WTC11 (cell line): ENCODE measurements at regions not wholly inside any gene's neighbourhood (a gene's known extent, or its start where the extent isn't known, plus 50 kb on each side); places are given as distances from the start of the nearest gene placed in this dataset.

Experiments used
- ATAC-seq: fragments of 200-7000 bp; cut with Tn5 transposase; 2 replicates; pipeline ENCODE4 v1.10.0; 2021; ENCODE audit warnings: mild to moderate bottlenecking, moderate library complexity
- CTCF ChIA-PET: fragments of 300-600 bp; sonication (Branson Sonifier 250); formaldehyde crosslinking; loops from one replicate; lab custom pipeline; 2021; ENCODE audit warnings: antibody characterized with exemption; lab: Charles Lee
- POLR2A ChIA-PET: fragments of 350-600 bp; sonication (Branson Sonifier 250); formaldehyde crosslinking; loops from one replicate; lab custom pipeline; 2021; ENCODE audit warnings: antibody characterized with exemption; lab: Charles Lee
- DNase-seq: peaks from one replicate; pipeline ENCODE4 v3.0.0; 2021; ENCODE audit warnings: low spot score
- H3K27ac Mint-ChIP-seq: 2 replicates; pipeline ENCODE4 v1.8.0; 2021; ENCODE audit warnings: mixed read lengths
- H3K27me3 Mint-ChIP-seq: 2 replicates; pipeline ENCODE4 v1.8.0; 2021; ENCODE audit warnings: low read depth, mild to moderate bottlenecking, moderate library complexity, mixed read lengths
- H3K36me3 Mint-ChIP-seq: 2 replicates; pipeline ENCODE4 v1.8.0; 2021; ENCODE audit warnings: mixed read lengths
- H3K4me1 Mint-ChIP-seq: 2 replicates; pipeline ENCODE4 v1.8.0; 2022; ENCODE audit warnings: mixed read lengths
- H3K4me3 Mint-ChIP-seq: 2 replicates; pipeline ENCODE4 v1.8.0; 2021; ENCODE audit warnings: mild to moderate bottlenecking, moderate library complexity, mixed read lengths
- H3K9me3 Mint-ChIP-seq: 2 replicates; pipeline ENCODE4 v1.8.0; 2021; ENCODE audit warnings: mixed read lengths
- FOXJ3 ChIP-seq: sonication (generic); formaldehyde crosslinking; IDR thresholded peaks from 2 replicates; pipeline ENCODE4 v1.9.0; 2021; ENCODE audit warnings: missing genetic modification reagents, mild to moderate bottlenecking, borderline replicate concordance
- JAZF1 ChIP-seq: fragments of 250-450 bp; sonication (Bioruptor Pico); IDR thresholded peaks from 2 replicates; pipeline ENCODE4 v1.9.0; 2021; ENCODE audit warnings: moderate library complexity, mild to moderate bottlenecking, inconsistent platforms
- OVOL2 ChIP-seq: fragments of 250-450 bp; sonication (Bioruptor Pico); IDR thresholded peaks from 2 replicates; pipeline ENCODE4 v1.9.0; 2021; ENCODE audit warnings: mild to moderate bottlenecking, borderline replicate concordance
- SMAD3 ChIP-seq: sonication (generic); formaldehyde crosslinking; IDR thresholded peaks from 2 replicates; pipeline ENCODE4 v1.8.0; 2022; ENCODE audit warnings: missing genetic modification reagents, mild to moderate bottlenecking, borderline replicate concordance
- SOX15 ChIP-seq: fragments of 250-450 bp; sonication (Bioruptor Pico); IDR thresholded peaks from 2 replicates; pipeline ENCODE4 v1.9.0; 2021; ENCODE audit warnings: mild to moderate bottlenecking
- TEAD4 ChIP-seq: sonication (generic); formaldehyde crosslinking; IDR thresholded peaks from 2 replicates; pipeline ENCODE4 v1.8.0; 2022; ENCODE audit warnings: mild to moderate bottlenecking, missing genetic modification reagents
- ZBTB21 ChIP-seq: sonication (generic); formaldehyde crosslinking; IDR thresholded peaks from 2 replicates; pipeline ENCODE4 v1.8.1; 2023; ENCODE audit warnings: mild to moderate bottlenecking, missing genetic modification reagents, borderline replicate concordance
- ZNF121 ChIP-seq: sonication (generic); formaldehyde crosslinking; IDR thresholded peaks from 2 replicates; pipeline ENCODE4 v1.8.0; 2023; ENCODE audit warnings: missing genetic modification reagents
- ZNF396 ChIP-seq: fragments of 250-450 bp; sonication (Bioruptor Pico); IDR thresholded peaks from 2 replicates; pipeline ENCODE4 v1.8.0; 2021; ENCODE audit warnings: mild to moderate bottlenecking, moderate library complexity, borderline replicate concordance
- TF ChIP-seq, protein P1 (sequence below): sonication (generic); formaldehyde crosslinking; IDR thresholded peaks from 2 replicates; pipeline ENCODE4 v1.8.0; 2022; ENCODE audit warnings: mild to moderate bottlenecking, missing genetic modification reagents
- TF ChIP-seq, protein P2 (sequence below): sonication (generic); formaldehyde crosslinking; IDR thresholded peaks from 2 replicates; pipeline ENCODE4 v1.8.0; 2022; ENCODE audit warnings: missing genetic modification reagents
- TF ChIP-seq, protein P3 (sequence below): fragments of 250-450 bp; sonication (Bioruptor Pico); conservative IDR thresholded peaks from 2 replicates; pipeline ENCODE4 v1.9.0; 2021; ENCODE audit warnings: mild to moderate bottlenecking
- TF ChIP-seq, protein P4 (sequence below): sonication (generic); formaldehyde crosslinking; IDR thresholded peaks from 2 replicates; pipeline ENCODE4 v1.8.1; 2022; ENCODE audit warnings: mild to moderate bottlenecking, missing genetic modification reagents, moderate library complexity, borderline replicate concordance
- TF ChIP-seq, protein P5 (sequence below): sonication (generic); formaldehyde crosslinking; IDR thresholded peaks from 2 replicates; pipeline ENCODE4 v1.8.1; 2023; ENCODE audit warnings: mild to moderate bottlenecking, missing genetic modification reagents
- TF ChIP-seq, protein P6 (sequence below): sonication (generic); formaldehyde crosslinking; IDR thresholded peaks from 2 replicates; pipeline ENCODE4 v1.8.1; 2022; ENCODE audit warnings: mild to moderate bottlenecking, moderate library complexity, missing genetic modification reagents
- TF ChIP-seq, protein P7 (sequence below): sonication (generic); formaldehyde crosslinking; IDR thresholded peaks from 2 replicates; pipeline ENCODE4 v1.8.1; 2023; ENCODE audit warnings: mild to moderate bottlenecking, missing genetic modification reagents, moderate library complexity
- TF ChIP-seq, protein P8 (sequence below): sonication (generic); formaldehyde crosslinking; IDR thresholded peaks from 2 replicates; pipeline ENCODE4 v1.8.0; 2023; ENCODE audit warnings: missing genetic modification reagents, mild to moderate bottlenecking, borderline replicate concordance

DNA sequence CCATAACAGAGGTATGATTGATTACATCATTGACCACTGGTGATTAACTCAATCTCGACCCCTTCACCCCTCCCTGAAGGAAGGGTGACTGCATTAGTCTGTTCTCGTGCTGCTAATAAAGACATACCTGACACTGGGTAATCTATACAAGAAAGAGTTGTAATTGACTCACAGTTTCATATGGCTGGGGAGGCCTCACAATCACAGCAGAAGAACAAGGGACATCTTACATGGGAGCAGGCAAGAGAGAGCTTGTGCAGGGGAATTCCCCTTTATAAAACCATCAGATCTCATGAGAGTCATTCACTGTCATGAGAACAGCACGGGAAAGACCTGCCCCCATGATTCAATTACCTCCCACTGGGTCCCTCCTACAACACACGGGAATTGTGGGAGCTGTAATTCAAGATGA is 55.9 kb upstream of the TMCC3 start (continued):
- TF ChIP-seq, protein P1, sequence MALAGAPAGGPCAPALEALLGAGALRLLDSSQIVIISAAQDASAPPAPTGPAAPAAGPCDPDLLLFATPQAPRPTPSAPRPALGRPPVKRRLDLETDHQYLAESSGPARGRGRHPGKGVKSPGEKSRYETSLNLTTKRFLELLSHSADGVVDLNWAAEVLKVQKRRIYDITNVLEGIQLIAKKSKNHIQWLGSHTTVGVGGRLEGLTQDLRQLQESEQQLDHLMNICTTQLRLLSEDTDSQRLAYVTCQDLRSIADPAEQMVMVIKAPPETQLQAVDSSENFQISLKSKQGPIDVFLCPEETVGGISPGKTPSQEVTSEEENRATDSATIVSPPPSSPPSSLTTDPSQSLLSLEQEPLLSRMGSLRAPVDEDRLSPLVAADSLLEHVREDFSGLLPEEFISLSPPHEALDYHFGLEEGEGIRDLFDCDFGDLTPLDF (CRISPR knock-in tag) = no peak
- TF ChIP-seq ZNF121 (CRISPR knock-in tag) = no peak
- TF ChIP-seq SOX15 (CRISPR knock-in tag) = no peak

DNA sequence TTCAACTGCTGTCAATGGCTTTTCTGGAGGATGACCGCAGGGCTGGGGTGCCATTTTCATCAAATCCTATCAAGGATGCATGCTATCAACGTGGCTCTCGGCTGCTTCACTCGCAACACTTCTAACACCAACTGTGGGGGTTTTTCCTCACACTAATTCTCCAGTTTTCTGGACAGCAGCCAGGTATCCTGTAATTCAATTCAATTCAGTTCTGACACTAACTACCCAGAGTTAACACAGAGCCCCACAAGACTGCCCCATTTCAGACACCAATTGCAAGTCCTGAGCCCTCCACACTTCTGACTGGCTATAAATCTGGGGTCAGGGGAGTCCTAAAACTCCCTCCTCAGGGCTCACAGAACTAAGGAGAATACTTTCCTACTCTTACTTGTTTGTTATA is 55.3 kb upstream of the TMCC3 start:
- ATAC-seq (no peak), DNase-seq (no peak)
- Mint-ChIP-seq H3K4me1 (peaks cover 2% of the 10 kb centered on the region; the same call in 1 of the 2 replicates), H3K4me3 (no peak overlapping the region), H3K27me3 (no peaks in the 10 kb centered on the region), H3K36me3 (no peaks in the 10 kb centered on the region), H3K9me3 (peaks cover 3% of the 10 kb centered on the region; the same call in 1 of the 2 replicates), H3K27ac (no peak overlapping the region)
- no peak for TF ChIP-seq ZBTB21 (CRISPR knock-in tag)
- TF ChIP-seq FOXJ3 = no peak
- TF ChIP-seq, protein P2, sequence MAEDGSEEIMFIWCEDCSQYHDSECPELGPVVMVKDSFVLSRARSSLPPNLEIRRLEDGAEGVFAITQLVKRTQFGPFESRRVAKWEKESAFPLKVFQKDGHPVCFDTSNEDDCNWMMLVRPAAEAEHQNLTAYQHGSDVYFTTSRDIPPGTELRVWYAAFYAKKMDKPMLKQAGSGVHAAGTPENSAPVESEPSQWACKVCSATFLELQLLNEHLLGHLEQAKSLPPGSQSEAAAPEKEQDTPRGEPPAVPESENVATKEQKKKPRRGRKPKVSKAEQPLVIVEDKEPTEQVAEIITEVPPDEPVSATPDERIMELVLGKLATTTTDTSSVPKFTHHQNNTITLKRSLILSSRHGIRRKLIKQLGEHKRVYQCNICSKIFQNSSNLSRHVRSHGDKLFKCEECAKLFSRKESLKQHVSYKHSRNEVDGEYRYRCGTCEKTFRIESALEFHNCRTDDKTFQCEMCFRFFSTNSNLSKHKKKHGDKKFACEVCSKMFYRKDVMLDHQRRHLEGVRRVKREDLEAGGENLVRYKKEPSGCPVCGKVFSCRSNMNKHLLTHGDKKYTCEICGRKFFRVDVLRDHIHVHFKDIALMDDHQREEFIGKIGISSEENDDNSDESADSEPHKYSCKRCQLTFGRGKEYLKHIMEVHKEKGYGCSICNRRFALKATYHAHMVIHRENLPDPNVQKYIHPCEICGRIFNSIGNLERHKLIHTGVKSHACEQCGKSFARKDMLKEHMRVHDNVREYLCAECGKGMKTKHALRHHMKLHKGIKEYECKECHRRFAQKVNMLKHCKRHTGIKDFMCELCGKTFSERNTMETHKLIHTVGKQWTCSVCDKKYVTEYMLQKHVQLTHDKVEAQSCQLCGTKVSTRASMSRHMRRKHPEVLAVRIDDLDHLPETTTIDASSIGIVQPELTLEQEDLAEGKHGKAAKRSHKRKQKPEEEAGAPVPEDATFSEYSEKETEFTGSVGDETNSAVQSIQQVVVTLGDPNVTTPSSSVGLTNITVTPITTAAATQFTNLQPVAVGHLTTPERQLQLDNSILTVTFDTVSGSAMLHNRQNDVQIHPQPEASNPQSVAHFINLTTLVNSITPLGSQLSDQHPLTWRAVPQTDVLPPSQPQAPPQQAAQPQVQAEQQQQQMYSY (CRISPR knock-in tag) = no peak
- no peak for TF ChIP-seq TEAD4 (CRISPR knock-in tag)
- TF ChIP-seq JAZF1 (CRISPR knock-in tag) = no peak
- TF ChIP-seq, protein P3, sequence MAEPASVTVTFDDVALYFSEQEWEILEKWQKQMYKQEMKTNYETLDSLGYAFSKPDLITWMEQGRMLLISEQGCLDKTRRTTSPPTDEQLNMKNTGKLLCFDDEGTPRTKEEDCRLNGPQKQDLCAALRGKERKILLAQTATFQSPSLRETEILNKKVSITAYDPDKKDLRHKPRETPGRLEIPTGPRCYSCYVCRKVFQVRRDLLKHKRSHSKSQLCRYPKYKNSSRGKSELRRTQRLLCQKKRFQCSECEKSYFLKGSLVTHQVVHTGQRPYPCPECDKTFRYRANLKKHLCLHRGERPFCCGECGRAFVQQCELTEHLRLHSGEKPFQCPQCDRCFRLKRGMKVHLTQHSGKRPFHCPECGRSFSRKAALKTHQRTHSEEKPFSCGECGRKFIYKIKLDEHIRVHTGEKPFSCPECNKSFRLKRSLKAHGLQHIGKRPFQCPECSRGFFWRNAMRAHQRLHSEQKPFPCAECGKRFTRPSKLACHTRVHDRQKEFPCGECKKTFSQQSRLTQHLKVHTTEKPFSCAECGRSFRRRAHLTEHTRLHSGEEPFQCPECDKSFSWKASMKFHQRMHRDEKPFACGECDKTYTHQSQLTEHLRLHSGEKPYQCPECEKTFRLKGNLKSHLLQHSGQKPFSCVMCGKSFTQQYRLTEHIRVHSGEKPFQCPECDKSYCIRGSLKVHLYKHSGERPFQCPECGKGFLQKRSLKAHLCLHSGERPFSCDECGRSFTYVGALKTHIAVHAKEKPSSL (CRISPR knock-in tag) = no peak
- TF ChIP-seq, protein P4, sequence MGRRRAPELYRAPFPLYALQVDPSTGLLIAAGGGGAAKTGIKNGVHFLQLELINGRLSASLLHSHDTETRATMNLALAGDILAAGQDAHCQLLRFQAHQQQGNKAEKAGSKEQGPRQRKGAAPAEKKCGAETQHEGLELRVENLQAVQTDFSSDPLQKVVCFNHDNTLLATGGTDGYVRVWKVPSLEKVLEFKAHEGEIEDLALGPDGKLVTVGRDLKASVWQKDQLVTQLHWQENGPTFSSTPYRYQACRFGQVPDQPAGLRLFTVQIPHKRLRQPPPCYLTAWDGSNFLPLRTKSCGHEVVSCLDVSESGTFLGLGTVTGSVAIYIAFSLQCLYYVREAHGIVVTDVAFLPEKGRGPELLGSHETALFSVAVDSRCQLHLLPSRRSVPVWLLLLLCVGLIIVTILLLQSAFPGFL (CRISPR knock-in tag) = no peak
- TF ChIP-seq, protein P5, sequence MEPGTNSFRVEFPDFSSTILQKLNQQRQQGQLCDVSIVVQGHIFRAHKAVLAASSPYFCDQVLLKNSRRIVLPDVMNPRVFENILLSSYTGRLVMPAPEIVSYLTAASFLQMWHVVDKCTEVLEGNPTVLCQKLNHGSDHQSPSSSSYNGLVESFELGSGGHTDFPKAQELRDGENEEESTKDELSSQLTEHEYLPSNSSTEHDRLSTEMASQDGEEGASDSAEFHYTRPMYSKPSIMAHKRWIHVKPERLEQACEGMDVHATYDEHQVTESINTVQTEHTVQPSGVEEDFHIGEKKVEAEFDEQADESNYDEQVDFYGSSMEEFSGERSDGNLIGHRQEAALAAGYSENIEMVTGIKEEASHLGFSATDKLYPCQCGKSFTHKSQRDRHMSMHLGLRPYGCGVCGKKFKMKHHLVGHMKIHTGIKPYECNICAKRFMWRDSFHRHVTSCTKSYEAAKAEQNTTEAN = no peak
- TF ChIP-seq ZNF396 (CRISPR knock-in tag) = no peak
- TF ChIP-seq, protein P6, sequence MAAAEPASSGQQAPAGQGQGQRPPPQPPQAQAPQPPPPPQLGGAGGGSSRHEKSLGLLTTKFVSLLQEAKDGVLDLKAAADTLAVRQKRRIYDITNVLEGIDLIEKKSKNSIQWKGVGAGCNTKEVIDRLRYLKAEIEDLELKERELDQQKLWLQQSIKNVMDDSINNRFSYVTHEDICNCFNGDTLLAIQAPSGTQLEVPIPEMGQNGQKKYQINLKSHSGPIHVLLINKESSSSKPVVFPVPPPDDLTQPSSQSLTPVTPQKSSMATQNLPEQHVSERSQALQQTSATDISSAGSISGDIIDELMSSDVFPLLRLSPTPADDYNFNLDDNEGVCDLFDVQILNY (CRISPR knock-in tag) = no peak
- TF ChIP-seq, protein P7, sequence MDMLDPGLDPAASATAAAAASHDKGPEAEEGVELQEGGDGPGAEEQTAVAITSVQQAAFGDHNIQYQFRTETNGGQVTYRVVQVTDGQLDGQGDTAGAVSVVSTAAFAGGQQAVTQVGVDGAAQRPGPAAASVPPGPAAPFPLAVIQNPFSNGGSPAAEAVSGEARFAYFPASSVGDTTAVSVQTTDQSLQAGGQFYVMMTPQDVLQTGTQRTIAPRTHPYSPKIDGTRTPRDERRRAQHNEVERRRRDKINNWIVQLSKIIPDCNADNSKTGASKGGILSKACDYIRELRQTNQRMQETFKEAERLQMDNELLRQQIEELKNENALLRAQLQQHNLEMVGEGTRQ (CRISPR knock-in tag) = no peak
- no peak for TF ChIP-seq OVOL2 (CRISPR knock-in tag)
- TF ChIP-seq, protein P8, sequence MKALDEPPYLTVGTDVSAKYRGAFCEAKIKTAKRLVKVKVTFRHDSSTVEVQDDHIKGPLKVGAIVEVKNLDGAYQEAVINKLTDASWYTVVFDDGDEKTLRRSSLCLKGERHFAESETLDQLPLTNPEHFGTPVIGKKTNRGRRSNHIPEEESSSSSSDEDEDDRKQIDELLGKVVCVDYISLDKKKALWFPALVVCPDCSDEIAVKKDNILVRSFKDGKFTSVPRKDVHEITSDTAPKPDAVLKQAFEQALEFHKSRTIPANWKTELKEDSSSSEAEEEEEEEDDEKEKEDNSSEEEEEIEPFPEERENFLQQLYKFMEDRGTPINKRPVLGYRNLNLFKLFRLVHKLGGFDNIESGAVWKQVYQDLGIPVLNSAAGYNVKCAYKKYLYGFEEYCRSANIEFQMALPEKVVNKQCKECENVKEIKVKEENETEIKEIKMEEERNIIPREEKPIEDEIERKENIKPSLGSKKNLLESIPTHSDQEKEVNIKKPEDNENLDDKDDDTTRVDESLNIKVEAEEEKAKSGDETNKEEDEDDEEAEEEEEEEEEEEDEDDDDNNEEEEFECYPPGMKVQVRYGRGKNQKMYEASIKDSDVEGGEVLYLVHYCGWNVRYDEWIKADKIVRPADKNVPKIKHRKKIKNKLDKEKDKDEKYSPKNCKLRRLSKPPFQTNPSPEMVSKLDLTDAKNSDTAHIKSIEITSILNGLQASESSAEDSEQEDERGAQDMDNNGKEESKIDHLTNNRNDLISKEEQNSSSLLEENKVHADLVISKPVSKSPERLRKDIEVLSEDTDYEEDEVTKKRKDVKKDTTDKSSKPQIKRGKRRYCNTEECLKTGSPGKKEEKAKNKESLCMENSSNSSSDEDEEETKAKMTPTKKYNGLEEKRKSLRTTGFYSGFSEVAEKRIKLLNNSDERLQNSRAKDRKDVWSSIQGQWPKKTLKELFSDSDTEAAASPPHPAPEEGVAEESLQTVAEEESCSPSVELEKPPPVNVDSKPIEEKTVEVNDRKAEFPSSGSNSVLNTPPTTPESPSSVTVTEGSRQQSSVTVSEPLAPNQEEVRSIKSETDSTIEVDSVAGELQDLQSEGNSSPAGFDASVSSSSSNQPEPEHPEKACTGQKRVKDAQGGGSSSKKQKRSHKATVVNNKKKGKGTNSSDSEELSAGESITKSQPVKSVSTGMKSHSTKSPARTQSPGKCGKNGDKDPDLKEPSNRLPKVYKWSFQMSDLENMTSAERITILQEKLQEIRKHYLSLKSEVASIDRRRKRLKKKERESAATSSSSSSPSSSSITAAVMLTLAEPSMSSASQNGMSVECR (CRISPR knock-in tag) = no peak
- TF ChIP-seq SMAD3 = no peak
- ChIA-PET CTCF (interaction anchor here (0.6 kb wide), 1 partner anchor 23 kb away, joined by 3 read pairs; no protein-coding TSS in a partner anchor), POLR2A (no interaction called here)
